Neuronal stem cell (in vitro differentiated cells): ENCODE measurements at regions not wholly inside any gene's neighbourhood (a gene's known extent, or its start where the extent isn't known, plus 50 kb on each side); places are given as distances from the start of the nearest gene placed in this dataset.

Source experiments
- DNase-seq: peaks from one replicate; pipeline ENCODE4 v3.0.0-alpha.2; 2013; ENCODE audit warnings: low spot score
- H2AFZ ChIP-seq: one replicate; pipeline ENCODE4 v1.6.1; 2013; ENCODE audit warnings: mild to moderate bottlenecking, low read length, inconsistent platforms
- H2AK5ac ChIP-seq: 2 replicates; pipeline ENCODE4 v1.6.1; 2013; ENCODE audit warnings: low read depth, mild to moderate bottlenecking, inconsistent platforms, low read length, moderate library complexity, mixed read lengths
- H2BK120ac ChIP-seq: 2 replicates; pipeline ENCODE4 v1.6.1; 2013; ENCODE audit warnings: low read depth, mild to moderate bottlenecking, inconsistent platforms, low read length, moderate library complexity, mixed read lengths
- H2BK12ac ChIP-seq: one replicate; pipeline ENCODE4 v1.6.1; 2013; ENCODE audit warnings: low read length, inconsistent platforms
- H2BK15ac ChIP-seq: 2 replicates; pipeline ENCODE4 v1.6.1; 2013; ENCODE audit warnings: mild to moderate bottlenecking, low read length, inconsistent platforms, mixed read lengths
- H2BK5ac ChIP-seq: one replicate; pipeline ENCODE4 v1.6.1; 2013; ENCODE audit warnings: inconsistent platforms, mild to moderate bottlenecking, low read length, moderate library complexity
- H3K14ac ChIP-seq: one replicate; pipeline ENCODE4 v1.6.1; 2013; ENCODE audit warnings: low read length, inconsistent platforms
- H3K18ac ChIP-seq: 2 replicates; pipeline ENCODE4 v1.6.1; 2013; ENCODE audit warnings: low read length, inconsistent platforms
- H3K23ac ChIP-seq: 2 replicates; pipeline ENCODE4 v1.6.1; 2013; ENCODE audit warnings: low read depth, mild to moderate bottlenecking, mixed read lengths, low read length, inconsistent platforms; ENCODE audit not compliant: poor library complexity
- H3K27ac ChIP-seq: replicated peaks from 3 replicates; pipeline ENCODE4 v1.5.1; 2013; ENCODE audit warnings: low read length, inconsistent platforms
- H3K27me3 ChIP-seq, 3 experiments: 2 replicates each; pipeline ENCODE4 v1.6.1; 2013; ENCODE audit warnings: low read length in 3 of 3, mild to moderate bottlenecking in 2 of 3, inconsistent platforms in 1 of 3, low read depth in 1 of 3, mixed read lengths in 1 of 3, moderate library complexity in 1 of 3; ENCODE audit not compliant: control insufficient read depth in 3 of 3, insufficient read depth in 3 of 3
- H3K36me3 ChIP-seq, 2 donors: replicated peaks in 1 of 2; 2 replicates each; pipeline ENCODE4 v1.6.1; 2013; ENCODE audit warnings: low read length in 2 of 2; ENCODE audit not compliant: control insufficient read depth in 2 of 2, insufficient read depth in 2 of 2
- H3K4ac ChIP-seq: 2 replicates; pipeline ENCODE4 v1.6.1; 2013; ENCODE audit warnings: inconsistent platforms, mild to moderate bottlenecking, low read length, moderate library complexity
- H3K4me1 ChIP-seq, 2 donors: 1 replicate in 1 of 2; 2 replicates in 1 of 2; pipeline ENCODE4 v1.6.1; 2013; ENCODE audit warnings: low read length in 2 of 2, low read depth in 1 of 2; ENCODE audit not compliant: control insufficient read depth in 2 of 2, insufficient read depth in 1 of 2
- H3K4me2 ChIP-seq: one replicate; pipeline ENCODE4 v1.6.1; 2013; ENCODE audit warnings: mild to moderate bottlenecking, low read length, inconsistent platforms; ENCODE audit not compliant: insufficient read depth, poor library complexity, severe bottlenecking
- H3K4me3 ChIP-seq, 2 donors: 2 replicates each; pipeline ENCODE4 v1.5.1; 2013; ENCODE audit warnings: low read length in 2 of 2, mild to moderate bottlenecking in 2 of 2, inconsistent platforms in 1 of 2, moderate library complexity in 1 of 2
- H3K79me1 ChIP-seq: one replicate; pipeline ENCODE4 v1.6.1; 2013; ENCODE audit warnings: low read depth, mild to moderate bottlenecking, inconsistent platforms, low read length, moderate library complexity
- H3K9ac ChIP-seq: one replicate; pipeline ENCODE4 v1.6.1; 2013; ENCODE audit warnings: mild to moderate bottlenecking, low read depth, low read length, inconsistent platforms; ENCODE audit not compliant: poor library complexity
- H3K9me3 ChIP-seq, 2 donors: replicated peaks in 1 of 2; 2 replicates each; pipeline versions ENCODE3 to v1.6.1; 2013; ENCODE audit warnings: low read length in 2 of 2, mild to moderate bottlenecking in 2 of 2, inconsistent platforms in 1 of 2, low read depth in 1 of 2, mixed read lengths in 1 of 2, moderate library complexity in 1 of 2; ENCODE audit not compliant: control insufficient read depth in 2 of 2, insufficient read depth in 1 of 2
- H4K8ac ChIP-seq: one replicate; pipeline ENCODE4 v1.6.1; 2013; ENCODE audit warnings: low read depth, mild to moderate bottlenecking, inconsistent platforms, low read length, moderate library complexity
- H4K91ac ChIP-seq: one replicate; pipeline ENCODE4 v1.6.1; 2013; ENCODE audit warnings: low read length, low read depth, mild to moderate bottlenecking, inconsistent platforms; ENCODE audit not compliant: poor library complexity
- WGBS, 2 donors: extraction: QIAGEN DNeasy Blood & Tissue Kit; methylation state at CpG; one replicate each; pipeline ENCODE4 v1.1.7; 2013; ENCODE audit warnings: missing lambda C conversion rate in 2 of 2, mixed read lengths in 1 of 2; ENCODE audit not compliant: insufficient read length in 2 of 2, insufficient replicate concordance in 1 of 2; ENCODE audit errors: extremely low coverage in 2 of 2; 5-methylcytosine and 5-hydroxymethylcytosine counted together

DNA sequence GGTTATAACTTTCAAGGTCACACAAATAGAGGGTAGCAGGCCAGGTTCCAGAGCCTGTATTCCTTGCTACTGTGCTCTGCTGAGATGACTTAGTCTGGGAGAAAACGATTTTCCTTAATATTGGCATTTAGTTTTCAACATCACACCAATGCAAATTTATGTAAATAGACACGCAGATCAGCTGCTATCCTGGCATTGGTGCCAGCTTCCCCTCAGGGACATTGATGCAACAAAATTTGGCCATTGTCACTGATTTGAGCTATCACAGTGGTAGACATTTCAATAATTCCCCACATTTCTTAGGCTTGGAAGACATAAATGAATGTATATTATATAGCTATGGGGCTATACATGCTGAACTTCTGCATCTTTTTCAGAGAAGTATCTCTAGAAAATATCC lies 71.6 kb upstream of the ASTN2 start:
- H3K36me3 ChIP-seq, result no peaks in the 10 kb centered on the region
- H3K27me3 ChIP-seq, result peaks cover 0 to 3% (median 0%) of the 10 kb centered on the region in 3 experiments
- H2BK15ac ChIP-seq, result no peak overlapping the region
- WGBS, 2 donors, result no CpG with 5 or more reads among the region's 2 CpGs
- H3K79me1 ChIP-seq, result no peaks in the 10 kb centered on the region
- no peak overlapping the region for H2BK12ac ChIP-seq
- no peak overlapping the region for H2AFZ ChIP-seq
- no peak overlapping the region for H3K14ac ChIP-seq
- H2BK120ac ChIP-seq, result no peak overlapping the region
- H3K23ac ChIP-seq, result no peak overlapping the region
- no peak overlapping the region for H2BK5ac ChIP-seq
- H3K9ac ChIP-seq, result no peak overlapping the region
- peaks cover 0 to 2% of the 10 kb centered on the region in 2 donors for H3K4me1 ChIP-seq
- H2AK5ac ChIP-seq, result no peak overlapping the region
- DNase-seq, result no peak
- H4K91ac ChIP-seq, result no peak overlapping the region
- H3K4ac ChIP-seq, result no peak overlapping the region
- H4K8ac ChIP-seq, result no peak overlapping the region
- H3K18ac ChIP-seq, result no peak overlapping the region
- H3K4me3 ChIP-seq, result no peak overlapping the region
- H3K27ac ChIP-seq, result no peak overlapping the region
- no peak overlapping the region for H3K4me2 ChIP-seq
- no peaks in the 10 kb centered on the region for H3K9me3 ChIP-seq

DNA sequence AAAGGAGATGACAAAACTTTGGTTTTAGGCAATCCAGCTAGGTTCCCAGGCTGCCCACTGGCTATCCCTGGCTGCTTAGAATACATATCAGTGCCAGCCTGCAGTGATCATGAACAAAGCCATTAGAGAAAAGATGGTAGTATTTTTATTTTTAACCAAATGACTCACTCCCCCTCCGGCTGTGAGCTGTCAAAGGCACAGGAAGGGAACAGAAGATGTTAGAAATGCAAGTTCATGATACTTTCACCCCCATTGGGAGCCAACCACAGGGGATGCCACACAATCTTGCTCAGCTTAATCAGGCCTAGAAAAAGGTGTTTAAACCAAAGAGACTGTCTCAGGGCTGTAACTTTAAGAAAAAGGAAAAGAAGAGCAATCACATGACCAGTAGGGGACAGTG lies 70.3 kb upstream of the ASTN2 start:
- DNase-seq, result no peak
- Histone ChIP-seq H2BK12ac (no peak overlapping the region), H3K79me1 (no peaks in the 10 kb centered on the region), H3K27me3 (peaks cover 0 to 3% (median 0%) of the 10 kb centered on the region in 3 experiments), H2BK5ac (no peak overlapping the region), H2AK5ac (no peak overlapping the region), H3K36me3 (no peaks in the 10 kb centered on the region), H3K4me1 (peaks cover 0 to 2% of the 10 kb centered on the region in 2 donors), H3K9me3 (no peaks in the 10 kb centered on the region), H3K27ac (no peak overlapping the region), H3K18ac (no peak overlapping the region), H3K9ac (no peak overlapping the region), H3K4me3 (no peak overlapping the region), H3K4ac (no peak overlapping the region), H2BK120ac (no peak overlapping the region), H2AFZ (no peak overlapping the region), H4K8ac (no peak overlapping the region), H3K14ac (no peak overlapping the region), H2BK15ac (no peak overlapping the region), H4K91ac (no peak overlapping the region), H3K4me2 (no peak overlapping the region), H3K23ac (no peak overlapping the region)
- no CpG with 5 or more reads among the region's 1 CpG for WGBS, 2 donors

- Histone ChIP-seq H3K79me1 (no peaks in the 10 kb centered on the region), H2BK12ac (no peak overlapping the region), H4K91ac (no peak overlapping the region), H3K4me3 (no peak overlapping the region), H2BK15ac (no peak overlapping the region), H2AK5ac (no peak overlapping the region), H2BK5ac (no peak overlapping the region), H3K14ac (no peak overlapping the region), H2BK120ac (no peak overlapping the region), H3K4me2 (no peak overlapping the region), H4K8ac (no peak overlapping the region), H3K9ac (no peak overlapping the region), H3K4me1 (no peaks in the 10 kb centered on the region), H3K36me3 (no peaks in the 10 kb centered on the region), H3K18ac (no peak overlapping the region), H3K27ac (no peak overlapping the region), H3K4ac (no peak overlapping the region), H2AFZ (no peak overlapping the region), H3K27me3 (peaks cover 0 to 3% (median 0%) of the 10 kb centered on the region in 3 experiments), H3K9me3 (no peaks in the 10 kb centered on the region), H3K23ac (no peak overlapping the region)
- WGBS, 2 donors, result no CpG with 5 or more reads among the region's 2 CpGs
- DNase-seq, result no peak
These were observed 65.9 kb upstream of the ASTN2 start for GRCh38 chr9:117480729-117481128.

- Histone ChIP-seq H3K36me3 (no peaks in the 10 kb centered on the region), H2BK5ac (no peak overlapping the region), H3K14ac (no peak overlapping the region), H3K27ac (no peak overlapping the region), H2BK120ac (no peak overlapping the region), H3K27me3 (peaks cover 0 to 3% (median 0%) of the 10 kb centered on the region in 3 experiments), H3K9ac (no peak overlapping the region), H4K91ac (no peak overlapping the region), H4K8ac (no peak overlapping the region), H3K18ac (no peak overlapping the region), H3K4me2 (no peak overlapping the region), H3K79me1 (no peaks in the 10 kb centered on the region), H2BK12ac (no peak overlapping the region), H2AFZ (no peak overlapping the region), H3K4ac (no peak overlapping the region), H3K9me3 (no peaks in the 10 kb centered on the region), H3K23ac (no peak overlapping the region), H3K4me3 (no peak overlapping the region), H2BK15ac (no peak overlapping the region), H2AK5ac (no peak overlapping the region), H3K4me1 (no peaks in the 10 kb centered on the region)
- DNase-seq, result no peak
- no CpG with 5 or more reads among the region's 2 CpGs for WGBS, 2 donors
These were observed 65.4 kb upstream of the ASTN2 start for GRCh38 chr9:117480253-117480652.
